ENCODE measurements at regions not wholly inside any gene's neighbourhood (a gene's known extent, or its start where the extent isn't known, plus 50 kb on each side); places are given as distances from the start of the nearest gene placed in this dataset.

GRCh38 chr3:127425505-127426443 lies 137.9 kb upstream of the PRR20G start:
- Histone ChIP-seq H3K4me1 (ENCODE audit: insufficient read depth, low read length, severe bottlenecking) (no peaks in the 10 kb centered on the region), H3K79me2 (ENCODE audit: insufficient read depth, low read length) (no peaks in the 10 kb centered on the region), H3K9me2 (ENCODE audit: low read depth, low read length) (no peaks in the 10 kb centered on the region), H3K4me2 (ENCODE audit: low read length) (no peak overlapping the region), H3F3A (ENCODE audit: insufficient read depth, low read length) (no peaks in the 10 kb centered on the region), H3K27me3 (ENCODE audit: insufficient read depth, low read length) (no peaks in the 10 kb centered on the region; the same call in 1 of the 2 replicates), H4K20me1 (ENCODE audit: insufficient read depth, low read length) (no peaks in the 10 kb centered on the region), H3K9ac (ENCODE audit: low read length) (no peak overlapping the region), H3K4me3 (ENCODE audit: low read depth, low read length, poor library complexity, severe bottlenecking) (no peak overlapping the region), H2AFZ (ENCODE audit: low read length) (no peak overlapping the region), H3K9me3 (ENCODE audit: low read length) (no peaks in the 10 kb centered on the region), H3K27ac (ENCODE audit: low read depth, low read length, poor library complexity, severe bottlenecking) (no peak overlapping the region), H3K36me3 (ENCODE audit: insufficient read depth, low read length) (no peaks in the 10 kb centered on the region)
- TF ChIP-seq CTCF (IDR thresholded peaks at IDR 0.05; ENCODE audit: low read length) (no peak), EZH2 (IDR thresholded peaks at IDR 0.05; ENCODE audit: borderline replicate concordance, low read length) (no peak)

DNA sequence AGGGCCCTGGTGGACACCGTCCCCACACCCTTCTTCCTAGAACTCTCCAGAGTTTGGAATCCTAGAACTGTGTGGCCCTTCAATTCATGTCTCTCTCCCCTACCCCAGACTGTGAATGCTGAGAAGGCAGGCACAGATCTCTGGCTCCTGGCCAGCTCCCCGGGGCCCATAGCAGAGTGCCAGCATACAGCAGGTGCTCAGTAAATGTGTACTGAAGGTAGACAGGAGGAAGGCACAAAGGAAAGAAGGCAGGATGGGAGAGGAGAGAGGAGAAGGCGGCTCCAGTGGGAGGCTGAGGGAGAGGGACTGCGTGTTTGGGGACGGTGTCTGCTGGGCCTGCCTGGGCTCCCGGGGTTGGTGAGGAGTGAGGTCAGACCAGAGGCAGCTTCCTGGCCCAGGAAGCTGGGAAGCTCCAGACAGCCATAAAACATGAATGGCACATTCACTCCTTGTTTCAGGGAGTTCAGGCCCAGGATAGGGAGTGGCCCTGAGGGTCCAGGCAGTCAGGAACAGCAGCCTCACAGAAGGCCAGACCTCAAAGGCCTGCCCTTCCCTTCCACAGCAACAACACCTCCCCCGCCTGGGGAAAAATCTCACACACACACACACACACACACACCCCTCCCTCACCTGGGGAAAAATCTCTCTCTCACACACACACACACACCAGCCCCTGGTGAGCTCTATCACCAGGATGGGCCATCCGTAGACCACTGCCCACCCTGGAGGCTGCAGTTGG lies 137.1 kb upstream of the PRR20G start:
- no peaks in the 10 kb centered on the region for H3F3A ChIP-seq (ENCODE audit: insufficient read depth, low read length)
- no peaks in the 10 kb centered on the region for H3K9me3 ChIP-seq (ENCODE audit: low read length)

More for the DNA sequence above, 137.1 kb upstream of the PRR20G start:
- H3K9ac ChIP-seq (ENCODE audit: low read length): no peak overlapping the region
- H3K27ac ChIP-seq (ENCODE audit: low read depth, low read length, poor library complexity, severe bottlenecking): no peak overlapping the region
- no peaks in the 10 kb centered on the region for H4K20me1 ChIP-seq (ENCODE audit: insufficient read depth, low read length)
- no peaks in the 10 kb centered on the region for H3K79me2 ChIP-seq (ENCODE audit: insufficient read depth, low read length)
- no peak overlapping the region for H3K4me3 ChIP-seq (ENCODE audit: low read depth, low read length, poor library complexity, severe bottlenecking)
- no peak overlapping the region for H2AFZ ChIP-seq (ENCODE audit: low read length)
- no peaks in the 10 kb centered on the region for H3K9me2 ChIP-seq (ENCODE audit: low read depth, low read length)
- H3K4me1 ChIP-seq (ENCODE audit: insufficient read depth, low read length, severe bottlenecking): no peaks in the 10 kb centered on the region
- no peaks in the 10 kb centered on the region for H3K36me3 ChIP-seq (ENCODE audit: insufficient read depth, low read length)
- H3K27me3 ChIP-seq (ENCODE audit: insufficient read depth, low read length): no peaks in the 10 kb centered on the region; the same call in 1 of the 2 replicates
- TF ChIP-seq CTCF (IDR thresholded peaks at IDR 0.05; ENCODE audit: low read length): no peak
- no peak for TF ChIP-seq EZH2 (IDR thresholded peaks at IDR 0.05; ENCODE audit: borderline replicate concordance, low read length)
- no peak overlapping the region for H3K4me2 ChIP-seq (ENCODE audit: low read length)

Data from OCI-LY1 (cell line).